ENCODE measurements at regions not wholly inside any gene's neighbourhood (a gene's known extent, or its start where the extent isn't known, plus 50 kb on each side); places are given as distances from the start of the nearest gene placed in this dataset.

GRCh38 chr3:168472783-168473182, 377.1 kb upstream of the GOLIM4 start:
- no peak overlapping the region for H3K4ac ChIP-seq (ENCODE audit: low read depth, low read length)
- H3K27ac ChIP-seq (ENCODE audit: insufficient read depth, low read length), result no peak overlapping the region
- BruUV-seq (replicated peaks), result no TSS peak
- no peak for DNase-seq
- ATAC-seq (ENCODE audit: low read depth), result no peak
- H3K4me1 ChIP-seq (ENCODE audit: control insufficient read depth, insufficient read depth, low read length), result no peaks in the 10 kb centered on the region
- no peak overlapping the region for H3K18ac ChIP-seq (ENCODE audit: low read depth, low read length)
- CTCF ChIA-PET, result no interaction called here
- intact Hi-C loops (cut with micrococcal nuclease), result no loop called here
- no peak overlapping the region for H2AFZ ChIP-seq (replicated peaks; ENCODE audit: low read length, poor library complexity)
- no peak overlapping the region for H3K56ac ChIP-seq (ENCODE audit: extremely low read depth, insufficient read depth, low read length)
- no peak overlapping the region for H2BK20ac ChIP-seq (ENCODE audit: low read depth, low read length)
- H2BK120ac ChIP-seq (ENCODE audit: low read depth, low read length), result no peak overlapping the region
- no peaks in the 10 kb centered on the region for H3K9me3 ChIP-seq (ENCODE audit: control insufficient read depth, insufficient read depth, low read length)
- no peak overlapping the region for H2BK5ac ChIP-seq (ENCODE audit: low read depth, low read length, poor library complexity, severe bottlenecking)
- H2AK9ac ChIP-seq (replicated peaks; ENCODE audit: low read depth, low read length, poor library complexity), result no peak overlapping the region
- no peak overlapping the region for H3K9ac ChIP-seq (ENCODE audit: low read depth, low read length)
- TF ChIP-seq MAFK (IDR thresholded peaks at IDR 0.05; ENCODE audit: low read depth, low read length) (no peak), USF2 (IDR thresholded peaks at IDR 0.05; ENCODE audit: low read depth, low read length) (no peak), BHLHE40 (IDR thresholded peaks at IDR 0.05; ENCODE audit: low read depth, low read length) (no peak), ELK1 (IDR thresholded peaks at IDR 0.05; ENCODE audit: borderline replicate concordance, low read depth, low read length) (no peak), CEBPB (IDR thresholded peaks at IDR 0.05; ENCODE audit: low read depth, low read length) (no peak)
- dilution Hi-C loops (cut with HindIII; ENCODE audit: low sequenced_read_pairs, unreplicated experiment), result no loop called here
- H4K8ac ChIP-seq (ENCODE audit: low read depth in 2 of 2, low read length in 2 of 2), result no peak overlapping the region
- H4K5ac ChIP-seq (ENCODE audit: low read depth, low read length), result no peak overlapping the region
- H2BK15ac ChIP-seq (ENCODE audit: low read depth, low read length), result no peak overlapping the region
- no peak overlapping the region for H3K14ac ChIP-seq (replicated peaks; ENCODE audit: low read depth, low read length)
- POLR2A ChIA-PET (ENCODE audit: unreplicated experiment), result no interaction called here
- no peaks in the 10 kb centered on the region for H3K27me3 ChIP-seq (ENCODE audit: control insufficient read depth, insufficient read depth, low read length)
- in situ Hi-C loops (cut with MboI; ENCODE audit: low sequenced_read_pairs), result loop anchor here (10.0 kb wide), 1 partner anchor 258 kb away; no protein-coding TSS in a partner anchor
- H4K91ac ChIP-seq (ENCODE audit: insufficient read depth, low read depth, low read length), result no peak overlapping the region
- H3K23ac ChIP-seq (ENCODE audit: low read depth, low read length), result no peak overlapping the region
- no peaks in the 10 kb centered on the region for H3K79me1 ChIP-seq (ENCODE audit: low read depth in 1 of 2, low read length in 2 of 2)
- no peaks in the 10 kb centered on the region for H3K9me1 ChIP-seq (ENCODE audit: insufficient read depth, low read length)
- no peak overlapping the region for H3K4me2 ChIP-seq (ENCODE audit: low read depth, low read length)
- no peaks in the 10 kb centered on the region for H3K36me3 ChIP-seq (ENCODE audit: control insufficient read depth, insufficient read depth, low read length)
- H4K20me1 ChIP-seq (ENCODE audit: insufficient read depth, low read length), result no peaks in the 10 kb centered on the region
- no peak overlapping the region for H3K4me3 ChIP-seq (ENCODE audit: insufficient read depth, low read depth, low read length)
- H2AK5ac ChIP-seq (ENCODE audit: low read depth, low read length), result no peak overlapping the region
